CD4-positive, alpha-beta T cell treated with Interleukin-21 for 1 hour (primary cell): ENCODE measurements at regions not wholly inside any gene's neighbourhood (a gene's known extent, or its start where the extent isn't known, plus 50 kb on each side); places are given as distances from the start of the nearest gene placed in this dataset.
"Not testable (repeated sequence)": the region's sequence is repeated elsewhere in the genome, so short reads cannot be mapped to it uniquely, and the experiment has no call there.

Experiments
- DNase-seq: peaks from one replicate; pipeline ENCODE4 v3.0.0-alpha.2; 2020

GRCh38 chr3:82739390-82739789 lies 977.9 kb upstream of the GBE1 start:
- no peak for DNase-seq

- DNase-seq: no peak
Measured at GRCh38 chr3:82736696-82737277, 975.3 kb upstream of the GBE1 start.

GRCh38 chr3:82715091-82715856 lies 953.8 kb upstream of the GBE1 start:
- no peak for DNase-seq

GRCh38 chr3:82707035-82707434 lies 945.6 kb upstream of the GBE1 start:
- no peak for DNase-seq

- no peak for DNase-seq
Measured at GRCh38 chr3:82685761-82686160, 924.3 kb upstream of the GBE1 start.

GRCh38 chr3:82676356-82677026 lies 915.0 kb upstream of the GBE1 start:
- DNase-seq: no peak

- no peak for DNase-seq
Measured at GRCh38 chr3:82672966-82673365, 911.5 kb upstream of the GBE1 start.

GRCh38 chr3:82671466-82671865 lies 910.0 kb upstream of the GBE1 start:
- DNase-seq: no peak

GRCh38 chr3:82654708-82655107 lies 893.3 kb upstream of the GBE1 start:
- no peak for DNase-seq

GRCh38 chr3:82643948-82644347 lies 882.5 kb upstream of the GBE1 start:
- DNase-seq: no peak

- no peak for DNase-seq
Measured at GRCh38 chr3:82641701-82642100, 880.3 kb upstream of the GBE1 start.

- DNase-seq: no peak
Measured at GRCh38 chr3:82640254-82640653, 878.8 kb upstream of the GBE1 start.

- no peak for DNase-seq
Measured at GRCh38 chr3:82637574-82637973, 876.1 kb upstream of the GBE1 start.

GRCh38 chr3:82636177-82636576 lies 874.7 kb upstream of the GBE1 start:
- no peak for DNase-seq

- DNase-seq: no peak
Measured at GRCh38 chr3:82633319-82633718, 871.9 kb upstream of the GBE1 start.

- no peak for DNase-seq
Measured at GRCh38 chr3:82629937-82630336, 868.5 kb upstream of the GBE1 start.

GRCh38 chr3:82628385-82629014 lies 867.1 kb upstream of the GBE1 start:
- no peak for DNase-seq

- no peak for DNase-seq
Measured at GRCh38 chr3:82627733-82628132, 866.3 kb upstream of the GBE1 start.

- not testable (repeated sequence) for DNase-seq
Measured at GRCh38 chr3:82620744-82621143, 859.3 kb upstream of the GBE1 start.

GRCh38 chr3:82618594-82618993 lies 857.1 kb upstream of the GBE1 start:
- no peak for DNase-seq

GRCh38 chr3:82610236-82610635 lies 848.8 kb upstream of the GBE1 start:
- no peak for DNase-seq

GRCh38 chr3:82607391-82607790 lies 845.9 kb upstream of the GBE1 start:
- DNase-seq: no peak

- no peak for DNase-seq
Measured at GRCh38 chr3:82596805-82597204, 835.4 kb upstream of the GBE1 start.

- DNase-seq: no peak
Measured at GRCh38 chr3:82595530-82595929, 834.1 kb upstream of the GBE1 start.
